CD1c-positive myeloid dendritic cell (primary cell): ENCODE measurements at regions not wholly inside any gene's neighbourhood (a gene's known extent, or its start where the extent isn't known, plus 50 kb on each side); places are given as distances from the start of the nearest gene placed in this dataset.
"Not testable (repeated sequence)": the region's sequence is repeated elsewhere in the genome, so short reads cannot be mapped to it uniquely, and the experiment has no call there.

Experiments used
- DNase-seq: peaks from one replicate; pipeline ENCODE4 v3.0.0-alpha.2; 2016; ENCODE audit errors: extremely low spot score

GRCh38 chr6:103177791-103178190 lies 1681.9 kb downstream of the HACE1 start:
- no peak for DNase-seq

- no peak for DNase-seq
Measured at GRCh38 chr6:103175056-103175455, 1684.7 kb downstream of the HACE1 start.

GRCh38 chr6:103167345-103168071 lies 1692.2 kb downstream of the HACE1 start:
- DNase-seq: no peak

- no peak for DNase-seq
Measured at GRCh38 chr6:103154779-103155572, 1704.7 kb downstream of the HACE1 start.

GRCh38 chr6:103153016-103153415 lies 1706.7 kb downstream of the HACE1 start:
- no peak for DNase-seq

- DNase-seq: no peak
Measured at GRCh38 chr6:103142902-103143301, 1716.8 kb downstream of the HACE1 start.

GRCh38 chr6:103140308-103141027 lies 1719.3 kb downstream of the HACE1 start:
- DNase-seq: no peak

GRCh38 chr6:103139377-103139776 lies 1720.3 kb downstream of the HACE1 start:
- DNase-seq: no peak

- DNase-seq: no peak
Measured at GRCh38 chr6:103124471-103124870, 1731.0 kb downstream of the GRIK2 start.

GRCh38 chr6:103122766-103123601 lies 1729.5 kb downstream of the GRIK2 start:
- DNase-seq: no peak

- no peak for DNase-seq
Measured at GRCh38 chr6:103119056-103119455, 1725.5 kb downstream of the GRIK2 start.

GRCh38 chr6:103114582-103114981 lies 1721.1 kb downstream of the GRIK2 start:
- no peak for DNase-seq

GRCh38 chr6:103113416-103113815 lies 1719.9 kb downstream of the GRIK2 start:
- no peak for DNase-seq

- no peak for DNase-seq
Measured at GRCh38 chr6:103107985-103108384, 1714.5 kb downstream of the GRIK2 start.

GRCh38 chr6:103105686-103106085 lies 1712.2 kb downstream of the GRIK2 start:
- DNase-seq: no peak

- DNase-seq: no peak
Measured at GRCh38 chr6:103101267-103101666, 1707.8 kb downstream of the GRIK2 start.

- not testable (repeated sequence) for DNase-seq
Measured at GRCh38 chr6:103092414-103092813, 1698.9 kb downstream of the GRIK2 start.

GRCh38 chr6:103085801-103086200 lies 1692.3 kb downstream of the GRIK2 start:
- no peak for DNase-seq

GRCh38 chr6:103081876-103082630 lies 1688.5 kb downstream of the GRIK2 start:
- no peak for DNase-seq

- DNase-seq: no peak
Measured at GRCh38 chr6:103081126-103081525, 1687.6 kb downstream of the GRIK2 start.

- DNase-seq: no peak
Measured at GRCh38 chr6:103080497-103080896, 1687.0 kb downstream of the GRIK2 start.
